ENCODE measurements at regions not wholly inside any gene's neighbourhood (a gene's known extent, or its start where the extent isn't known, plus 50 kb on each side); places are given as distances from the start of the nearest gene placed in this dataset.

GRCh38 chr18:11470941-11471340, 138.5 kb upstream of the SLC35G4 start:
- no peak for DNase-seq
- no peak for TF ChIP-seq TCF12 (IDR thresholded peaks at IDR 0.05)
- no peak for TF ChIP-seq PBX3 (IDR thresholded peaks at IDR 0.05)
- TF ChIP-seq RCOR1 (IDR thresholded peaks at IDR 0.05; ENCODE audit: low read length) = no peak
- no peak for TF ChIP-seq NFIC (IDR thresholded peaks at IDR 0.05; ENCODE audit: borderline replicate concordance)
- no peak for TF ChIP-seq GATA2 (CRISPR knock-in tag; IDR thresholded peaks at IDR 0.05)
- TF ChIP-seq USF1 (IDR thresholded peaks at IDR 0.05; ENCODE audit: borderline replicate concordance, low read depth) = no peak
- TF ChIP-seq POLR2AphosphoS5 (IDR thresholded peaks at IDR 0.05; ENCODE audit: low read depth, low read length) = no peak
- no peak for TF ChIP-seq EZH2phosphoT487 (IDR thresholded peaks at IDR 0.05; ENCODE audit: borderline replicate concordance, low read depth)
- no peak for TF ChIP-seq TAF1 (IDR thresholded peaks at IDR 0.05; ENCODE audit: borderline replicate concordance, low read depth, low read length)
- no peak for TF ChIP-seq FOSL2 (IDR thresholded peaks at IDR 0.05; ENCODE audit: borderline replicate concordance, low read depth)
- TF ChIP-seq ZBTB33 (IDR thresholded peaks at IDR 0.05; ENCODE audit: borderline replicate concordance, low read depth) = no peak
- no peak for TF ChIP-seq JUND (IDR thresholded peaks at IDR 0.05)
- no peak for TF ChIP-seq FOXM1 (IDR thresholded peaks at IDR 0.05; ENCODE audit: low read depth)
- no peak for TF ChIP-seq GABPA (IDR thresholded peaks at IDR 0.05; ENCODE audit: low read depth)
- TF ChIP-seq MXI1 (IDR thresholded peaks at IDR 0.05; ENCODE audit: low read depth, low read length) = no peak
- TF ChIP-seq MAX (IDR thresholded peaks at IDR 0.05; ENCODE audit: low read depth) = no peak
- TF ChIP-seq EP300 (IDR thresholded peaks at IDR 0.05; ENCODE audit: borderline replicate concordance in 1 of 2, low read depth in 1 of 2, low read length in 1 of 2) = no peak
- TF ChIP-seq RAD21 (IDR thresholded peaks at IDR 0.05; ENCODE audit: low read length) = no peak
- TF ChIP-seq TEAD4 (IDR thresholded peaks at IDR 0.05; ENCODE audit: borderline replicate concordance, insufficient read depth) = no peak
- TF ChIP-seq MEF2A (IDR thresholded peaks at IDR 0.05; ENCODE audit: borderline replicate concordance, low read depth) = no peak
- Histone ChIP-seq H3K27ac (ENCODE audit: low read depth in 2 of 2, low read length in 1 of 2) (no peak overlapping the region), H3K4me3 (ENCODE audit: low read depth in 2 of 2, low read length in 1 of 2) (no peak overlapping the region), H3K9me3 (no peaks in the 10 kb centered on the region), H4K20me1 (ENCODE audit: insufficient read depth) (no peaks in the 10 kb centered on the region), H2AFZ (ENCODE audit: low read depth) (no peak overlapping the region), H3K4me1 (ENCODE audit: control insufficient read depth in 1 of 2, insufficient read depth in 2 of 2, low read depth in 1 of 2, low read length in 1 of 2) (no peaks in the 10 kb centered on the region), H3K9ac (no peak overlapping the region), H3K79me2 (ENCODE audit: insufficient read depth) (no peaks in the 10 kb centered on the region), H3K27me3 (ENCODE audit: insufficient read depth) (no peaks in the 10 kb centered on the region; the same call in 1 of the 2 replicates), H3K4me2 (no peak overlapping the region), H3K36me3 (replicated peaks in 1 of 2; ENCODE audit: control insufficient read depth in 1 of 2, insufficient read depth in 2 of 2, low read length in 1 of 2) (no peaks in the 10 kb centered on the region), H3K9me2 (no peaks in the 10 kb centered on the region), H3F3A (replicated peaks; ENCODE audit: insufficient read depth) (no peaks in the 10 kb centered on the region)
- WGBS (ENCODE audit: low lambda C conversion rate) = 3% methylated on average over 7 of the region's 7 CpGs
- CTCF ChIA-PET = no interaction called here
- POLR2A ChIA-PET = no interaction called here
